Choroid plexus epithelial cell (primary cell): ENCODE measurements at regions not wholly inside any gene's neighbourhood (a gene's known extent, or its start where the extent isn't known, plus 50 kb on each side); places are given as distances from the start of the nearest gene placed in this dataset.

ENCODE experiments used
- DNase-seq: peaks from one replicate; pipeline ENCODE4 v3.0.0-alpha.2; 2010; ENCODE audit warnings: low read depth
- H3K4me3 ChIP-seq: 2 replicates; pipeline ENCODE4 v1.5.1; 2011; ENCODE audit warnings: low read depth, mild to moderate bottlenecking, control low read depth, low read length, moderate library complexity
- CTCF ChIP-seq: conservative IDR thresholded peaks from 2 replicates; pipeline ENCODE4 v1.5.1; 2011; ENCODE audit warnings: low read depth, mild to moderate bottlenecking, control low read depth, inconsistent platforms, low read length, moderate library complexity

- TF ChIP-seq CTCF, result no peak
- DNase-seq, result no peak
- no peak overlapping the region for H3K4me3 ChIP-seq
These were observed 188.4 kb upstream of the ARX start for GRCh38 chrX:25204182-25204581.

GRCh38 chrX:25202827-25203226, 187.1 kb upstream of the ARX start:
- TF ChIP-seq CTCF, result no peak
- DNase-seq, result no peak
- H3K4me3 ChIP-seq, result no peak overlapping the region

GRCh38 chrX:25198891-25199290, 183.1 kb upstream of the ARX start:
- no peak for DNase-seq
- no peak for TF ChIP-seq CTCF

GRCh38 chrX:25198253-25198652, 182.5 kb upstream of the ARX start:
- no peak for DNase-seq
- no peak for TF ChIP-seq CTCF
- H3K4me3 ChIP-seq, result no peak overlapping the region

More at GRCh38 chrX:25198891-25199290, 183.1 kb upstream of the ARX start:
- no peak overlapping the region for H3K4me3 ChIP-seq

- no peak overlapping the region for H3K4me3 ChIP-seq
- no peak for TF ChIP-seq CTCF
- no peak for DNase-seq
These were observed 180.5 kb upstream of the ARX start for GRCh38 chrX:25196221-25196620.

- H3K4me3 ChIP-seq, result no peak overlapping the region
- no peak for DNase-seq
- TF ChIP-seq CTCF, result no peak
These were observed 175.6 kb upstream of the ARX start for GRCh38 chrX:25191403-25191802.

GRCh38 chrX:25181775-25182174, 166.0 kb upstream of the ARX start:
- TF ChIP-seq CTCF, result no peak
- no peak for DNase-seq
- no peak overlapping the region for H3K4me3 ChIP-seq
